ENCODE measurements at regions not wholly inside any gene's neighbourhood (a gene's known extent, or its start where the extent isn't known, plus 50 kb on each side); places are given as distances from the start of the nearest gene placed in this dataset.

- H3K79me2 ChIP-seq (ENCODE audit: insufficient read depth), result no peaks in the 10 kb centered on the region
- no peaks in the 10 kb centered on the region for H3K9me2 ChIP-seq
- no peak overlapping the region for H3K4me3 ChIP-seq (ENCODE audit: low read depth in 2 of 2, low read length in 1 of 2)
- no peak overlapping the region for H3K4me2 ChIP-seq
- H3K27me3 ChIP-seq (ENCODE audit: insufficient read depth), result no peaks in the 10 kb centered on the region
- no peaks in the 10 kb centered on the region for H3F3A ChIP-seq (replicated peaks; ENCODE audit: insufficient read depth)
- 57% methylated on average over 3 of the region's 3 CpGs for whole genome bisulfite sequencing (ENCODE audit: low lambda C conversion rate)
- no peak for TF ChIP-seq IRF3 (IDR thresholded peaks at IDR 0.05; ENCODE audit: low read depth, low read length)
- TF ChIP-seq YY1 (IDR thresholded peaks at IDR 0.05; ENCODE audit: low read depth), result no peak
- TF ChIP-seq FOXM1 (IDR thresholded peaks at IDR 0.05; ENCODE audit: low read depth), result no peak
- H3K9ac ChIP-seq, result no peak overlapping the region
- DNase-seq, result no peak
- no peaks in the 10 kb centered on the region for H4K20me1 ChIP-seq (ENCODE audit: insufficient read depth)
- no peak overlapping the region for H3K27ac ChIP-seq (ENCODE audit: low read depth in 2 of 2, low read length in 1 of 2)
- peaks cover 0 to 35% of the 10 kb centered on the region in 2 experiments; a peak in 1 of 4 replicates for H3K4me1 ChIP-seq (ENCODE audit: control insufficient read depth in 1 of 2, insufficient read depth in 2 of 2, low read depth in 1 of 2, low read length in 1 of 2)
- no peaks in the 10 kb centered on the region for H3K9me3 ChIP-seq
- CTCF ChIA-PET, result interaction anchor here (0.6 to 6.6 kb wide), 36 partner anchors 8 to 480 kb away, joined by 3 to 81 read pairs (median 5); no protein-coding TSS in a partner anchor
- H3K36me3 ChIP-seq (replicated peaks in 1 of 2; ENCODE audit: control insufficient read depth in 1 of 2, insufficient read depth in 2 of 2, low read length in 1 of 2), result no peaks in the 10 kb centered on the region
- H2AFZ ChIP-seq (ENCODE audit: low read depth), result no peak overlapping the region
- POLR2A ChIA-PET, result no interaction called here
Measured at GRCh38 chr10:80700252-80700651, 162.6 kb downstream of the SH2D4B start.

- H3K9me2 ChIP-seq, result no peaks in the 10 kb centered on the region
- no peak overlapping the region for H3K4me3 ChIP-seq (ENCODE audit: low read depth in 2 of 2, low read length in 1 of 2)
- H3K79me2 ChIP-seq (ENCODE audit: insufficient read depth), result no peaks in the 10 kb centered on the region
- no peak overlapping the region for H2AFZ ChIP-seq (ENCODE audit: low read depth)
- no peaks in the 10 kb centered on the region for H3F3A ChIP-seq (replicated peaks; ENCODE audit: insufficient read depth)
- no peaks in the 10 kb centered on the region for H3K9me3 ChIP-seq
- H3K27ac ChIP-seq (ENCODE audit: low read depth in 2 of 2, low read length in 1 of 2), result no peak overlapping the region
- no peaks in the 10 kb centered on the region for H3K36me3 ChIP-seq (replicated peaks in 1 of 2; ENCODE audit: control insufficient read depth in 1 of 2, insufficient read depth in 2 of 2, low read length in 1 of 2)
- H3K27me3 ChIP-seq (ENCODE audit: insufficient read depth), result no peaks in the 10 kb centered on the region
- no peaks in the 10 kb centered on the region for H4K20me1 ChIP-seq (ENCODE audit: insufficient read depth)
- DNase-seq, result no peak
- H3K4me2 ChIP-seq, result no peak overlapping the region
- no peak overlapping the region for H3K9ac ChIP-seq
- TF ChIP-seq CTCF (IDR thresholded peaks at IDR 0.05) (no peak), MEF2A (IDR thresholded peaks at IDR 0.05; ENCODE audit: borderline replicate concordance, low read depth) (no peak), EZH2phosphoT487 (IDR thresholded peaks at IDR 0.05; ENCODE audit: borderline replicate concordance, low read depth) (no peak), NRF1 (IDR thresholded peaks at IDR 0.05; ENCODE audit: low read depth, low read length) (no peak), FOXJ3 (CRISPR knock-in tag; IDR thresholded peaks at IDR 0.05) (no peak), MAX (IDR thresholded peaks at IDR 0.05; ENCODE audit: low read depth) (no peak), REST (IDR thresholded peaks at IDR 0.05; ENCODE audit: low read depth, low read length) (no peak), TAF1 (IDR thresholded peaks at IDR 0.05; ENCODE audit: borderline replicate concordance, low read depth, low read length) (no peak), MXI1 (IDR thresholded peaks at IDR 0.05; ENCODE audit: low read depth, low read length) (no peak), NFIC (IDR thresholded peaks at IDR 0.05; ENCODE audit: borderline replicate concordance) (no peak), SIN3A (IDR thresholded peaks at IDR 0.05; ENCODE audit: borderline replicate concordance, low read depth, low read length) (no peak), JUND (IDR thresholded peaks at IDR 0.05) (no peak)
- CTCF ChIA-PET, result interaction anchor here (0.7 to 6.6 kb wide), 21 partner anchors 7 to 1108 kb away, joined by 3 to 81 read pairs (median 8); no protein-coding TSS in a partner anchor
- WGBS (ENCODE audit: low lambda C conversion rate), result 64% methylated on average over 6 of the region's 8 CpGs
- POLR2A ChIA-PET, result no interaction called here
- peaks cover 0 to 33% of the 10 kb centered on the region in 2 experiments; a peak in 1 of 4 replicates for H3K4me1 ChIP-seq (ENCODE audit: control insufficient read depth in 1 of 2, insufficient read depth in 2 of 2, low read depth in 1 of 2, low read length in 1 of 2)
Measured at GRCh38 chr10:80700760-80701444, 163.2 kb downstream of the SH2D4B start.
